Activated CD8-positive, alpha-beta T cell treated with anti-CD3 and anti-CD28 coated beads for 36 hours (primary cell): ENCODE measurements at regions not wholly inside any gene's neighbourhood (a gene's known extent, or its start where the extent isn't known, plus 50 kb on each side); places are given as distances from the start of the nearest gene placed in this dataset.

Experiments used
- ATAC-seq: fragments of 200-7000 bp; cut with Tn5 transposase; one replicate; pipeline ENCODE4 v1.10.0; 2021; ENCODE audit warnings: mild to moderate bottlenecking, moderate library complexity
- CTCF ChIA-PET: fragments of 350-600 bp; sonication (Branson Sonifier 250); formaldehyde crosslinking; loops from one replicate; lab custom pipeline; 2021; ENCODE audit warnings: antibody characterized with exemption; lab: Charles Lee
- POLR2A ChIA-PET: fragments of 350-600 bp; sonication (Branson Sonifier 250); formaldehyde crosslinking; loops from one replicate; lab custom pipeline; 2021; ENCODE audit warnings: antibody characterized with exemption; lab: Charles Lee
- DNase-seq: peaks from one replicate; pipeline ENCODE4 v3.0.0-alpha.2; 2020
- H3K27ac Mint-ChIP-seq: one replicate; pipeline ENCODE4 v1.8.0; 2021; ENCODE audit warnings: mild to moderate bottlenecking, mixed read lengths
- H3K27me3 Mint-ChIP-seq: one replicate; pipeline ENCODE4 v1.8.0; 2021; ENCODE audit warnings: mixed read lengths
- H3K36me3 Mint-ChIP-seq: one replicate; pipeline ENCODE4 v1.8.0; 2021; ENCODE audit warnings: low read depth, mixed read lengths
- H3K4me1 Mint-ChIP-seq: one replicate; pipeline ENCODE4 v1.8.0; 2021; ENCODE audit warnings: low read depth, mixed read lengths
- H3K4me3 Mint-ChIP-seq: one replicate; pipeline ENCODE4 v1.8.0; 2021; ENCODE audit warnings: mild to moderate bottlenecking, moderate library complexity, mixed read lengths
- H3K9me3 Mint-ChIP-seq: one replicate; pipeline ENCODE4 v1.8.0; 2021; ENCODE audit warnings: mixed read lengths
- CTCF ChIP-seq: fragments of 200-600 bp; IDR thresholded peaks from one replicate; pipeline ENCODE4 v1.8.0; 2022; ENCODE audit warnings: antibody characterized with exemption, mild to moderate bottlenecking
- intact Hi-C: fragments of 100-400 bp; cut with micrococcal nuclease; formaldehyde crosslinking; loops from one replicate; pipeline ENCODE4 v1.10.0; 2022

DNA sequence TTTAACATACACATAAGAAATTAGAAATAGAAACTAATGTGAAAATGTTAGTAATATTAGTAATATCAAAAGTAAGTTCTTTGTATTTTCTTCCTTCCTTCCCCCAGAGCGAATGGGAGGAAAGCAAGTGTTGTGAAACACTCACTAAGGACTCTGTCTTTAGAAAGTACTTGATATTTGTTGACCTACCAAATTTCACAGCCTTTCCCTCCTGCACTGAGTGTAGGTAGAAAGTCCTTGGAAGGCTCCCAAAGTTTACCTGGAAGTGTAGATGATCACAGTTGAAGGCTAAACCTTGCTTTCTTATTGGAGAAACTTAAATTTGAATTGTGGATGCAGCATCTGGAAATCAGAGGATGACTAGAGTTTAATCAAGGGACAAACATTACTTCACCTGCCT, 1459.5 kb upstream of the SPRY2 start:
- Mint-ChIP-seq H3K9me3 (peaks cover 5% of the 10 kb centered on the region), H3K4me1 (no peaks in the 10 kb centered on the region), H3K27me3 (no peaks in the 10 kb centered on the region), H3K4me3 (no peak overlapping the region), H3K27ac (no peak overlapping the region), H3K36me3 (no peaks in the 10 kb centered on the region)
- POLR2A ChIA-PET, result no interaction called here
- CTCF ChIA-PET, result no interaction called here
- TF ChIP-seq CTCF, result no peak
- ATAC-seq (no peak), DNase-seq (no peak)
- intact Hi-C loops, result no loop called here

GRCh38 chr13:81795710-81796109, 1454.8 kb upstream of the SPRY2 start:
- DNase-seq, result no peak
- Mint-ChIP-seq H3K36me3 (no peaks in the 10 kb centered on the region), H3K27me3 (no peaks in the 10 kb centered on the region), H3K27ac (no peak overlapping the region), H3K9me3 (peaks cover 7% of the 10 kb centered on the region), H3K4me1 (no peaks in the 10 kb centered on the region), H3K4me3 (no peak overlapping the region)
- intact Hi-C loops, result no loop called here
- CTCF ChIA-PET, result no interaction called here
- no peak for TF ChIP-seq CTCF
- ATAC-seq, result no peak
- POLR2A ChIA-PET, result no interaction called here

DNA sequence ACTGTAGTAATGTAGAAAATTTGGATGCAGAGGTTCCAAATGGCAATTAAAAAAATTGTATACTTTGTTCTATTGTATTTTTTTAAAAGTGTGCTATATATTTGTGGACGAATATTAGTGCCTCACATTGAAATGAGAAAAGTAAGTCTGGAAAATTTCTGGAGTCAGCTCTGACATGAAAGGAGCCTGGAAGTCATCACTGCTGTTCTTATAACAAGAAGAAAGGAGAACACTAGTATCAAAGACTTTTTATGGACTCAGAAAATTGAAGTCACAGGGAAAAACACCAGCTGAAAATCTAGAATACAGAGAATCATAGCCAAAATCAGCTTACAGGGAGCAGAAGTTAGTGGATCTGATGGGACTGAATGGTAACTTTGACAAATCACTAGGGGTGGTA, 1450.7 kb upstream of the SPRY2 start:
- intact Hi-C loops, result no loop called here
- no peaks in the 10 kb centered on the region for H3K27me3 Mint-ChIP-seq
- H3K36me3 Mint-ChIP-seq, result no peaks in the 10 kb centered on the region
- ChIA-PET CTCF (no interaction called here), POLR2A (no interaction called here)
- H3K4me1 Mint-ChIP-seq, result no peaks in the 10 kb centered on the region
- TF ChIP-seq CTCF, result no peak
- H3K27ac Mint-ChIP-seq, result no peak overlapping the region
- no peak overlapping the region for H3K4me3 Mint-ChIP-seq
- peaks cover 3% of the 10 kb centered on the region for H3K9me3 Mint-ChIP-seq
- DNase-seq, result no peak
- ATAC-seq, result no peak

GRCh38 chr13:81781471-81781870, 1440.5 kb upstream of the SPRY2 start:
- H3K27ac Mint-ChIP-seq, result no peak overlapping the region
- H3K27me3 Mint-ChIP-seq, result no peaks in the 10 kb centered on the region
- H3K4me3 Mint-ChIP-seq, result no peak overlapping the region
- no peak for DNase-seq
- POLR2A ChIA-PET, result no interaction called here
- intact Hi-C loops, result no loop called here
- H3K9me3 Mint-ChIP-seq, result peaks cover 2% of the 10 kb centered on the region
- no peaks in the 10 kb centered on the region for H3K36me3 Mint-ChIP-seq
- CTCF ChIA-PET, result no interaction called here
- no peak for ATAC-seq
- no peak for TF ChIP-seq CTCF
- no peaks in the 10 kb centered on the region for H3K4me1 Mint-ChIP-seq

- H3K27ac Mint-ChIP-seq, result no peak overlapping the region
- ChIA-PET POLR2A (no interaction called here), CTCF (no interaction called here)
- intact Hi-C loops, result no loop called here
- no peaks in the 10 kb centered on the region for H3K27me3 Mint-ChIP-seq
- no peak overlapping the region for H3K4me3 Mint-ChIP-seq
- H3K36me3 Mint-ChIP-seq, result no peaks in the 10 kb centered on the region
- ATAC-seq (no peak), DNase-seq (no peak)
- no peaks in the 10 kb centered on the region for H3K4me1 Mint-ChIP-seq
- peaks cover 6% of the 10 kb centered on the region for H3K9me3 Mint-ChIP-seq
- no peak for TF ChIP-seq CTCF
These were observed 1439.0 kb upstream of the SPRY2 start for GRCh38 chr13:81779876-81780275.
